LHCN-M2 (cell line): ENCODE measurements at regions not wholly inside any gene's neighbourhood (a gene's known extent, or its start where the extent isn't known, plus 50 kb on each side); places are given as distances from the start of the nearest gene placed in this dataset.
A peak's percentile ranks its signal among the peaks of the same experiment; 100 is the strongest.

Experiments used
- DNase-seq: peaks from one replicate; pipeline ENCODE4 v3.0.0-alpha.2; 2012; ENCODE audit warnings: low read depth

DNA sequence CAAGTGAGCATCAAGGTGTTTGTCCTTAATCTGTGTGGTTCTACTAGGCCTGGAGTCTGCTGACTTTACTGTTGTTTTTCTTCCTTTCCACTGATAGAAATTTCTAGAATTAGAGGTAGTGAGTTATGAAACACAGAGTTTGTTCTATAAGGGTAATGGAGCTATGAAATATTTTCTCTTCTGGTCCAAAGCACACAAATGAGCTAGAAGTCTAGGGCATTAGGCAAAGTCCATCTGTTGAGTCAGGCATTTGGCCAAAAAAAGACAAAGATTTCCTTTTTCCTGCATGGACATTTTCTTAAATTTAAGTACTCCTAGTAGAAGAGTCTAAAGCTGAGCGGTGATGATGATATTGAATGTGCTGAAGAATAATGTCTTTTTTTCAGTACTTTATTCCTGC lies 174.3 kb upstream of the STXBP5 start:
- no peak for DNase-seq

DNA sequence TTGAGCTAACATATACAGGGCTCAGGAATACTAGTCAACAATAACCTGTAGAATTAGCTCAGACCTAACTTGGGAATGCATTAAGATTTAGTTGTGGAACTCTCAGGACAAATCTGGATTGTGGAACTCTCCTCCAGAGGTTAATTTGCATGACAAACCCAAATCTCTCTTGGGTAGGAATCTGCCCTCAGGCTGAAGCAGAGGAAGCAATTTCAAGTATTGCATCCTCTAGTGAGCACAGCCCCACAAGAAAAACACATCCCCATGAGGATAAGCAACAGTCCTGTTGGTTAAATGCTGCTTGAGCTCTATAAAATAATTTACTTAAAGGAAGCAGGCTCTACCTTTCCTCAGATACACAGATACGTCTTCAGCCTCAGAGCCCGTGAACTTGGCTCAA lies 170.9 kb upstream of the STXBP5 start:
- no peak for DNase-seq

DNA sequence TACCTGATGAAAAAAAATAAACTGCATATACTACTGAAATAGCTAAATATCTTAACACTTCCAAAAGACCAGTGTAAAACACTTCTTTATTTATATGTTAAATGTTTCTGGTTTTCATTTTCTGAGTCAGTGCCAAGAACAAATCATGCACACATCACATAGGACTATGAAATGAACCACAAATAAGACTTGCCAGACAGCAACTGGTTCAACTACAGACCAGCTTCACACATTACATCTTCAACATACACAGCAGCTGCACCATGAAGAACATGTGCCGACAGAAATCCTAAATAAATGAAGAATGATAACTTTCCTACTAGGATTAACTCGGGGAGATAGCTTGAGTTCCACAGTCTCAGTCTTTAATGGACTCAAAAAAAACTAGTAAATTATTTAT lies 168.3 kb upstream of the STXBP5 start:
- DNase-seq = peak; percentile 41

DNA sequence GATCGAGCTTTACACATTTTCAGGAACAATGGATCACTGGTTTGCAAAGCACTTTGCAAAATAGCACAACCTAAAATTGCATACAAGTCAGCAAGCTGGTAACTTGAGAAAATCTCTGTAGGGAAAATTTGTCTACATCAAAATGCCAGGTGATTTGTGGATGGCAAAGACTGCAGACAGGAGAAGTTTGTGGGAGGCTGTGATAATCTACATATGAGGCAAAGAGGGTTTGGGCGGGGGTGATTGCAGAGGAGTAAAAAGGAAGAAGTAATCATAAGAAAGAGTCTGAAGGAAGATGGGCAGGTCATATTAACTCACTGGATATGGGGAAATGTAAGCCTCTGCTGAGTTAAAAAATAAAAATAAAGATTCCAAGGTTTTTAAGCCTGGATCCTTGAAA lies 166.3 kb upstream of the STXBP5 start:
- no peak for DNase-seq

DNA sequence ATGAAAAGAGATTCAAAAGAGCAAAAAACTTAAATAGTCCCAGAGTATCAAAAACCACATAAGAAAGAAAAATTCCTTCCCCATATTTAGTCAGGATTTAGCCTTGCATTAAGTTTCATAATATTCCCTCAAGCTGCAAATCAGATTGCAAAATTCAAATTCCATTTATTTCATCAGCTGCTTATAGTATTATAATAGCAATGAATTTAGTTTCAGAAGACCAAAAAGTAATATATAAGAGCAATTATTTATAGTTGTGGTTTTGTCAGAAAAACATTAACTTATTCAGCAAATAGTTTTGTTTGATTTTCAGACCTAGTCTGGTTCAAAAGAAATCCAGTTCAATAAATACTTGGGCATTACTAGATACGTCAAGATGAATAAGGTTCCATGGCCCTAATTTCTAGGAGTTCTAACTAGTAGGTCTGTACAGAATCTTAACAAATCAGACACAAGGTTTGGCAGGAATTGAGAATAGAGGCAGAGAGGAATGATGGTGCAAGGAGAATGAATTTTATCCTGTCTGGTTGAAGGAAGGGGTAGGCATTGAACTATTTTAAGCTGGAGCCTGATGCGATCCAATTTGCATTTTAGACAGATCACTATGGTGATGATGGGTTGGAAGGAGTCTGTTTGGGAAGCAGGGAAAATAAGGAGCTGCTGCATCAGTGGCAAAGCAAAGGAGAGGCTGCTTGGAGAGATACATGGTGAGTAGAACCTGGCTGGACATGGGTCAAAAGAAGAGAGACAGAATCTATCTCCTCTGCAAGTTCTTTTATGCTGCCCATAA lies 163.9 kb upstream of the STXBP5 start:
- peak; percentile 30 for DNase-seq

DNA sequence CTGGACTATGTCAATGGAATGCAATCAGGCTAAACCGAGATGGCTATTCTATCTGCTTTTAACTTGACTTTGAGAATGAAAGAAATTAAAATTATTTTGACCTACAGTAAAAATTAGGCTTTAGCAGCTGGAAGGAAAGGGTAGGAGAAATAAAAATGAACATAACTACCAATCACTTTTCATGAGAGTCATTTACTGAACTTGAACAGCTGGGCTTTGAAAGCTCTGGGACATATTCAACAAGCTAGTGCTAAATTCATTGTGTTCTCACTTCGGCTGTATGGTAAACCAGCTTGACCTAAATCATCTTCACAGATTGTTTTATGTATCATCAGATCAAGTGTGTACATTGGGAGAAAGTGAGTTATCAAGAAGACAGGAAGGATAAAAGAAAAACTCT lies 161.5 kb upstream of the STXBP5 start:
- DNase-seq = no peak

DNA sequence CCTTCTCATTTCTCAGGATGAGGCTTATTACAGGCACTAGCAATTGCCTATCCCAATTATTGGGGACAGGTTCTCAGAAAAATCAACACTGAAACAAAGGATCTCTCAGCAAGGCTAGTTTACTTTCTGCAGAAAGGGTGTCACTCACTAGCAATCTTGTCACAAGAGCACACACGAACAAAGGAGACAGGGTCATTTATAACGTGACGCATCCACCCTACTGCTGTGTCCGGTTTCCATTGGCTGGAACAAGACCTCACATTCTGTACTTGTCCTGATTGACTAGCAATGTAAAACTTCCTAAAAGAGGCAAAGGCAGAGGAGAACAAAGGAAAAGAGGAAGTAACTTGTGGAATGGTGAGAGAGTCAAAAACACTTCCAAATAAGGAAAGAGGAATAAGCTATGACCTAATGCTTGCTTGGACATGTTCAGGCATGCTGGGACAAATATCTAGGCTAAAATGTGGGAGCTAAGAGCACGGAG lies 160.2 kb upstream of the STXBP5 start:
- DNase-seq = peak; percentile 59

DNA sequence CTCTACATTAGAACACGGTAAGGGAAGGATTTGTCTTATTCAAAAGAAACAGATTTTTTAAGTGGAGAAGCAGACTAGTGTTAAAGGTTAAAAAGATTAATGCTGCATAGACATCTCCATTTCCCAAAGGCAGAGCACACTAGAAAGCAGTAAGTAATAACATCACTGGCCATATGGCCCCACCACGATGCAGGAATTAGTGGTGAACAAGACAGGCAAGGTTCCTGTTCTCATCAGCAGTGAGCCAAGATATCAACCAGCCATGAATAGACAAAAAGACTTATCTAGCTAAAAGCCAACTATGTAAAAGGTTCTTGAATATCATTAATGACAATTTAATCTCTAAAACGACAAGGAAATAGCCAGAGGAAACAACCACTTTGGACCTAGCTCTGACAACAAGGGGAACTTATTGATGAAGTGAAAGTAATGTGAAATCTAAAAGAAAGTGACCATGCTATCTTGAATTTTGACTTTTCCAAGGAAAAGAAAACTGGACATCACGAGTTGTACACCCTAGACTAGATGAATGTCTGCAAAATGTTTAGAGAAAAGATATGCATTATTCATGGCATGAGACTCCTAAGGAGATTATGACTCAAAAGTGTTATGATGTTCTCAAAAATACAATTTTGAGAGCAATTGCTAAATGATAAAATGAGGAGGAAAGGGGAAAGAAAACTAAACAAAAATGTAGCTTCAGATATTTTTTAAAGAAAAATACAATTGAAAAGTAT lies 157.9 kb upstream of the STXBP5 start:
- DNase-seq = peak; percentile 28

DNA sequence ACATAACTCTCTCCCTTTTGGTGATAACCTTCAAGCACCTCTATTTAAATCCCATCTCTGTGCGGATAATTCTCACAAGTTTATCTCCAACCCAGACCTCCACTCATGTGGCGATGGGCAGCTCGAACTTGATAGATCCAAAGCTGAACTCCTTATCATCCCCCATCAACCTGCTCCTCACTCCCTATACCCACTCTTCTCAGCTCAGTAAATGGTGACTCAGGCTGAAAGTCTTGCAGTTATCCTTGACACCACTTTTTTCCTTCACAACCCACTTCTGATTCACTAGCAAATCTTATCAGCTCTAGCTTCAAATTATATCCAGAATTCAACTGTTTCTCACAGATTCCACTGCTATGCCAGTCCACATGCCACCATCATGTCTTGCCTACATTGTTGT lies 155.3 kb upstream of the STXBP5 start:
- no peak for DNase-seq

DNA sequence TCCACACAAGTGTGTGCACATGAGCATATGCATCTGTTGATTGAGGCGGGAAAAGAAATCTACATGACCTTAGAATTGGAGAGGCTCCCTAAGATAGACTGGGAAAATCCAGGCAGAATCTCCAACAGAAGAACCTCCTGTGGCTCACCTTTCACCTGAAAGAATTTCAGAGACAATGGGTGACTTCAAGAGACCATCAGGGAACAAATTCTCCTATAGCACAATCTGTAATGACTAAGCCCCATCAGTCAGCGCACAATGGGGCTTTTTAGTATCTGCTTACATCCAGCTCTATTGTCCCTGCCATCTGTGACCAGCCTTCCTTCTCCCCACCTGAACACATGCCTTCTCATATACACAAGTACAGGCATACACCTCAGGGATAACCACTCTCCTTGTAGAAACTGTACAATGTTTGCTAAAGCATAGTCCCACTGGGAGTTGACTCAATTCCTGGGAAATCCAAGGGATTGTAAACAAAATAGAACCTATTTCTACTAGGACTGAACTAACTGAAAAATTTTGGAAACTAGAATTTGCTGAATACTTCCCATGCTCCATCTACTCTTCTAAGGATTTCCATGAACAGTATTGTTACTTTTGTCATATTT lies 150.8 kb upstream of the STXBP5 start:
- DNase-seq = peak; percentile 19

DNA sequence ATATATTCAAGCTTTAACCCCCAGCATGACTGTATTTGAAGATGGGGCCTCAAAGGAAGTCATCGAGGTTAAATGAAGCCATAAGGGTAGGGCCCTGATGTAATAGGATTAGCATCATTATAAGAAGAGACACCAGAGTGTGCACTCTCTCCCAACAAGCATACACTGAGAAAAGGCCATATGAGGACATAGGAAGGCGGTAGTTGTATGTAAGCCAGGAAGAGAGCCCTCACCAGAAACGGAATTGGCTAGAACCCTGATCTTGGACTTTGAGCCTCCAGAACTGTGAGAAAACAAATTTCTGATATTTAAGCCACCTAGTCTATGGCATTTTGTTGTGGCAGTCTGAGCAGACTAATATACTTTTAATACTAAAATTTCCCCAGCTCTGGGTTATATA lies 150.1 kb upstream of the STXBP5 start:
- no peak for DNase-seq

DNA sequence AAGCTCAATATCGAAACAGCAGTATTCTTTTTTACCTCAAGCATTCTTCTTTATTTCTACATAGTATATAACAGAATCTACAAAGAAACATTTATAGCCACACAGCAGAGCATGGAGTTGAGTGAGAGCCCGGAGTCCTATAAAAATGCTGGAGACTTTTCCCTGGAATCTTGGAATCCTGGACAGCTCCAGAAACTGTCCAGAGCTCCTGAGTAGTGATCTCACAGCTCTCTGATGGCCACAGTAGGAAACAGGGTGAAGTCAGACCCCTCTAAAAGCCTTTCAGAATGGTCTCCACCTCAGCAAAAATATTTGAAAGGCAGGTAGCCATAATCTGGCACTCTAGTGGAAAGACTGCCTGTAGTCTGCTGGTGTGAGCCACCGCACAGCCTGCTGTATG lies 149.3 kb upstream of the STXBP5 start:
- DNase-seq = no peak

DNA sequence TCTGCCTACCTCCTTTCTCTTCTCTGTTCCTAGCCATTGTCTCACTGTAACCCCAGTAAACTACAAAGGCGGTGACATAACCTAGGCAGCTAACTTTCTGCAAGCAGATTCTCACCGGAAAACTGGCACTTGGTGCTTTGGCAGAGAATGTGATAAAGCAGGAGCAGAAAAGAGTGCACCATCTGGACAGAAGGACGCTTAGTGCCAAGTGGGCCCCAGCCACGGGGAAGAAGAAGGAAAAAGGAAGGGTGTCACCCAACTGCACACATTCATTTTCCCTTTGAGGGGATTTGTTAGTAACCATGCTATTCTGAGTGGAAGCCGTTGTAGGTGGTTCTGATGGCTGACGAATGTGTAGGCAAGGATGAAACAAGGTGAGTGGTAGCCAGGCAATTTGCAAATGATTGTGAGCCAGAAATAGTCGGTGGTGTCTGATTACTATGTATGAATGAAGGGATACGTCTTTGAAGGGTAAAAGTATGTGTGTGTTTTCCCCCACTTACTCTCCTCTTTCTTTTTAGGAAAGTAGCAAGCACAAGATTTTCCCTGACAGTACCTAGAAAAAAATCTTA lies 148.3 kb upstream of the STXBP5 start:
- DNase-seq = no peak

DNA sequence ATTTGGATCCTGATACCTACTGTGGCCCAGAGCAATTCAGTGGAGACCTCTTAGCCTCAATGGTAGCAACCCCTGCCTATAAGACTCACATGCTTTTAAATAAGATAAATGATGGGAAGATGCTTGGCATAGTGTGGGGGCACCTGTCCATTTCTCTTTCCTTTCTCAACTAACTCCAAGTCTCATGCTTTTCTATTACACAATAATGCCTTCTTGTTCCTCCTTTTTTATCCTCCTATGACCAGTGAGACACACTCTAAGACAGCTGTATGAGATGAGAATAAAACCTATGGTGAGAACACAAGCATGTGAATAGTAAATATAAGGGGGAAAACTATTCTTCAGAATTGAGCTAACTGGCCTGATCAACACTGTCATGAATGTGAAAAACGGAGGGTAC lies 147.0 kb upstream of the STXBP5 start:
- DNase-seq = no peak

DNA sequence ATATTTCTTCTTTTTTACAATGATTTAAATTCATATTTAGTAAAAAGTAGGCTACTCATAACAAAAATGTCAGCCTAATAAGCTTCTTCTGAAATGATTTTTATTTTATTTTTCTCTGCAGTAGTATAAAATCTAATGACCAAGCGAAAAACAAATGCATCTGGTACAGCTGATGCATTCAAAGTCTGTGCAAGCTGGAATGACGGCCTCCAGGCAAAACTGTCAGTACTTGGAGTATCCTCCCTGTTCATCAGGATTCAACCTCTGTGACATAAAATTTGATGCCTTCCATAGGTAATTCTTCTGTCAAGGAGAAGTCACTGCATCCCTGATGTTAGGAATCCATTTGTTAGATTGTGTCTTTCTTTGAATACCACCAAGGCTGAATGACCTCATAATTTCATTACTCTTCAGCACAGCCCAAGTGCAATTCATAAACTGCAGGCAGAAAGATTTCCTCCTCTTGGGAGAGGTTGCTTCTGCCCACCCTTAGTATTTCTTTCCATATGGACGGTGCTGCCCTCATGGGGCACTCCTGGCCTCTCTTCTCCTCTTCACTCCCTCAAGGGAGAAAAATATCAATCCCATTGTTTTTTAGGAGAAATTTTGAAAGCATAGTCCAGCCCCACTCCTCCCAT lies 146.4 kb upstream of the STXBP5 start:
- no peak for DNase-seq

DNA sequence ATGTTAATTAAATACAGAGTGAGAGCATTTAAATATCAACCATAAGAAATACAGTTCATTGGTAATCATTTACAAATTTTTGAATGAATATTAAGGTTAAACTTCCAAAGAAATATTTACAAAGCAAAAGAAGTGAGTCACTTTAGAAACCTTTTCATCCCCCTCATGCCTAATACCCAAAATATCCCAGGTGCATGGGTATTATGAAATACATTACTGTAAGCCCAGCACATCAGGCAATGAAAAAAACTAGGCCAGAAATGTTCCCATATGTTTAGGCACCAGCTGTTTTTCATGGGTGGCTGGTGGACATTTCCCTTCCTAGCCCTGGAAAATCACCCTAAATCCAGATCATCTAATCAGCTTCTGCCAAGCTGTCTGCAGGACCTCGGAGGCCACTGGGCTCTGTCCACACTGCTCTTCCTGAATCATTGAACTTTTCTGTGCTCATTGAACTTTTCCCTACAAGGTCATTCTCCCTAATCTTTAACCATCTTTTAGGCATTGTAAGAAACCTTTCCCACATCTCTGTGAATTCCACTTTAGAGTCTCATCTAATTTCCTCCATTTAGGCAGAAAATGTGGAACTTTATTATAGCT lies 145.3 kb upstream of the STXBP5 start:
- DNase-seq = no peak

DNA sequence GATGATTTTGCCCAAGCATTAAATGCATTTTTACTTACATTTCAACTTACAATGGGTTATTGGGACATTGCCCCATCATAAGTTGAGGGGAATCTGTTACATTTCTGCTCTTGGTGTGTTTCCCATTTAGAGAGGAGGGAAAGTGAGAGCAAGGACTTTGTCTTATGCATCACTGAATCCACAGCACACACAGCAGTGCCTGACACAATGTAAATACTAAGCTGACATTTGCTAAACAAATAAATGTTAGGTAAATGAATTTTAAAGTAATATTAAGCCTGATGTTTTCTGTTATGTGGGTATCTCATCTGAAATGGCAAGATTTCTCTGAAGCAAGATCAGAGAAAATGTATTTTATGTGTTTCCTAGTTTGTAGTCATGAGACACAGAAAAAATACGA lies 143.6 kb upstream of the STXBP5 start:
- DNase-seq = no peak

DNA sequence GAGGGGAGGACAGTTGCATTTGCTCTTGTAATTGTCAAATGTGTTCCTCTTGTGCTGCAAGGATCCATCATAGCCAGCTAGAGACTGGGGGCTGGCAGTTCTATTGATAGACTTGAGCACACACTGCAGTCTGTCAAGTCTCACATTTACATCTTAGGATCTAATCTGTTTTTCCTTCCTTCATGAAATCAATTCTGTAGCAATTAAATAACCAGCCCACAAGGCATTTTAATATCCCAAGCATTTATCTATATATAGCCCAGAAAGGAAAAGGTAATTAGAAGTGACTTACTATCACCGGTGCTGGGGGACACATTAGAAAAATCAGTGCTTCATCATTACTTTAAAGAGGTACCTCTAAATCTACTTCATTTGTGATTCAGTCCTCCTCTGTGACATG lies 143.0 kb upstream of the STXBP5 start:
- DNase-seq = no peak

DNA sequence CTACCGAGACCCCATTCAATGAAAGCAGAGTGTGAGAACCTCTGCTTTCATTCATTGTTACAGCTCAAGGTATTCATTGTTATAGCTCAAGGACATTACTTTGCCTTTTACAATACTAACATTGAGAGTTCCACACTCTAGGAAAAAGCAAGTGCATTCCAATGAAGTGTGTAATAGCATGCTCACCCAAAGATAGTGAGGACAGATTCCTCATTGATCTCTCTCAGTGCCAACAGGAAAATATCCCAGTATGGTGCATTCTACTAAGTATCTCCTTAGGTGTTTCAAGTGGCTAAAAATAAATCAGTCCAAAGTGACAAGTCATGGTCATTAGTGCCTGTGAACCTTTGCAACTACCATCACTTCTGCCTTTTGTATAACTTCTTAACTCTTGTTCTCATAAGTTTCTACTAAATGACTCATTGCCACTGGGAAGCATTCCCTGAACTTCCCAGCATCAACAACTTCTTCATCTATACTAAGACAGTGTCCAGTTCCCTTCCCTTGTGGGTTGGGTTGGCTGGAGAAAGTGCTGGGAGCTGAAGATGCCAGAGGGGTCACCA lies 140.7 kb upstream of the STXBP5 start:
- DNase-seq = peak; percentile 74

DNA sequence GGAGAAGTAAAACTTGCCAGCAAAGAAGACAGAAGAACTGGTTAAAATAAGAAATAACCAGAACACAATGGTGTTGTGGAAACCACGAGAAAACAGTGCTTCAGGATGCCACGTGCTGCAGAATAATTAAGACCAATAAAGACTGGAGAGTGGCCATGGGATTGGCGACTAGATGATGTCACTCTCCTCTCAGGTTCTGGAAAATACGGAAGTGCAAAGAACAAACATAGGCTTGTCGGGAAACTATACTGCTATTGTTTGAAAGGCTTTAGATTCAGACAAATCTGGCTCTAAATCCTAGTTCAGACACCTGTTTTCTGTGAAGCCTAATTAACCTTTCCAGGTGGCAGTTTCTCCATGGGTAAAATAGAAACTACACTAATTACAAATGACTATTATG lies 138.4 kb upstream of the STXBP5 start:
- no peak for DNase-seq

DNA sequence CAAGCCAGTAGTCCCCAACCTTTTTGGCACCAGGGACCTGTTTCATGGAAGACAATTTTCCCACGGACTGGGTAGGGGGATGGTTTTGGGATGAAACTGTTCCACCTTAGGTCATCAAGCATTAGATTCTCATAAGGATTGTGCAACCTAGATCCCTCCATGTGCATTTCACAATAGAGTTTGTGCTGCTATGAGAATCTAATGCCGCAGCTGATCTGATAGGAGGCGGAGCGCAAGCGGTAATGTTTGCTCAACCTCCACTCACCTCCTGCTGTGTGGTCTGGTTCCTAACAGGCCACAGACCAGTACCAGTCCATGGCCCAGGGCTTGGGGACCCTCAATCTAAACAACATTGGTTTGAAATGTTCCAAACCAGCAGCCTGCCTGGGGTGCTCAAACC lies 137.0 kb upstream of the STXBP5 start:
- no peak for DNase-seq
